Mesenchymal stem cell (in vitro differentiated cells and primary cell): ENCODE measurements at regions not wholly inside any gene's neighbourhood (a gene's known extent, or its start where the extent isn't known, plus 50 kb on each side); places are given as distances from the start of the nearest gene placed in this dataset.

Experiments
- DNase-seq: peaks from one replicate; pipeline ENCODE4 v3.0.0-alpha.2; 2013
- H2AFZ ChIP-seq: one replicate; pipeline ENCODE4 v1.6.1; 2013; ENCODE audit warnings: low read depth, mild to moderate bottlenecking, control low read depth, inconsistent platforms, low read length, moderate library complexity
- H2AK5ac ChIP-seq: 2 replicates; pipeline ENCODE4 v1.6.1; 2013; ENCODE audit warnings: low read length, moderate library complexity, mild to moderate bottlenecking, inconsistent platforms; ENCODE audit not compliant: severe bottlenecking
- H2BK120ac ChIP-seq: one replicate; pipeline ENCODE4 v1.6.1; 2013; ENCODE audit warnings: low read depth, mild to moderate bottlenecking, inconsistent platforms, low read length, moderate library complexity
- H2BK12ac ChIP-seq, 2 experiments: one replicate each; pipeline ENCODE4 v1.6.1; 2013; ENCODE audit warnings: inconsistent platforms in 2 of 2, low read length in 2 of 2, mild to moderate bottlenecking in 2 of 2, moderate library complexity in 2 of 2, control low read depth in 1 of 2
- H2BK15ac ChIP-seq: one replicate; pipeline ENCODE4 v1.6.1; 2013; ENCODE audit warnings: mild to moderate bottlenecking, low read depth, inconsistent platforms; ENCODE audit not compliant: poor library complexity, severe bottlenecking
- H2BK5ac ChIP-seq: 2 replicates; pipeline ENCODE4 v1.6.1; 2013; ENCODE audit warnings: low read depth, mild to moderate bottlenecking, low read length, control low read depth, inconsistent platforms; ENCODE audit not compliant: poor library complexity, severe bottlenecking
- H3K14ac ChIP-seq, 2 experiments: one replicate each; pipeline ENCODE4 v1.6.1; 2013; ENCODE audit warnings: inconsistent platforms in 2 of 2, low read length in 2 of 2, control low read depth in 1 of 2, mild to moderate bottlenecking in 1 of 2, moderate library complexity in 1 of 2
- H3K18ac ChIP-seq, 2 experiments: one replicate each; pipeline ENCODE4 v1.6.1; 2013; ENCODE audit warnings: inconsistent platforms in 2 of 2, low read length in 2 of 2, control low read depth in 1 of 2, low read depth in 1 of 2, mild to moderate bottlenecking in 1 of 2
- H3K23ac ChIP-seq, 2 experiments: one replicate each; pipeline ENCODE4 v1.6.1; 2013; ENCODE audit warnings: inconsistent platforms in 2 of 2, low read length in 2 of 2, mild to moderate bottlenecking in 2 of 2, moderate library complexity in 2 of 2, control low read depth in 1 of 2
- H3K27ac ChIP-seq: 2 replicates; pipeline ENCODE4 v1.5.1; 2013; ENCODE audit warnings: mild to moderate bottlenecking, moderate library complexity, low read length, control low read depth, inconsistent platforms; ENCODE audit not compliant: poor library complexity, severe bottlenecking
- H3K27me3 ChIP-seq, 2 experiments: 2 replicates each; pipeline versions ENCODE4 v1.6.1 to v1.7.0; 2013; ENCODE audit warnings: low read length in 2 of 2, mild to moderate bottlenecking in 2 of 2, moderate library complexity in 2 of 2, control low read depth in 1 of 2, inconsistent platforms in 1 of 2; ENCODE audit not compliant: control insufficient read depth in 1 of 2, insufficient read depth in 1 of 2
- H3K36me3 ChIP-seq, 2 experiments: 2 replicates each; pipeline versions ENCODE4 v1.6.1 to v1.7.0; 2013; ENCODE audit warnings: low read length in 2 of 2, control low read depth in 1 of 2, inconsistent platforms in 1 of 2, low read depth in 1 of 2, mild to moderate bottlenecking in 1 of 2; ENCODE audit not compliant: insufficient read depth in 2 of 2, control insufficient read depth in 1 of 2
- H3K4ac ChIP-seq, 2 experiments: one replicate each; pipeline ENCODE4 v1.6.1; 2013; ENCODE audit warnings: inconsistent platforms in 2 of 2, low read length in 2 of 2, mild to moderate bottlenecking in 2 of 2, moderate library complexity in 2 of 2, control low read depth in 1 of 2, low read depth in 1 of 2
- H3K4me1 ChIP-seq: 2 replicates; pipeline ENCODE4 v1.6.1; 2013; ENCODE audit warnings: low read depth, low read length, control low read depth; ENCODE audit not compliant: control insufficient read depth, insufficient read depth
- H3K4me2 ChIP-seq: 2 replicates; pipeline ENCODE4 v1.6.1; 2013; ENCODE audit warnings: low read length, mild to moderate bottlenecking, inconsistent platforms; ENCODE audit not compliant: poor library complexity, severe bottlenecking
- H3K4me3 ChIP-seq, 2 experiments: 2 replicates each; pipeline versions ENCODE4 v1.5.1 to v1.7.0; 2013; ENCODE audit warnings: low read length in 2 of 2, mild to moderate bottlenecking in 2 of 2, control low read depth in 1 of 2, low read depth in 1 of 2; ENCODE audit not compliant: insufficient read depth in 1 of 2
- H3K79me1 ChIP-seq: replicated peaks from 2 replicates; pipeline ENCODE4 v1.6.1; 2013; ENCODE audit warnings: mild to moderate bottlenecking, control low read depth, low read length, inconsistent platforms; ENCODE audit not compliant: poor library complexity, severe bottlenecking
- H3K9ac ChIP-seq: 2 replicates; pipeline ENCODE4 v1.7.0; 2013; ENCODE audit warnings: mild to moderate bottlenecking, low read length, moderate library complexity
- H3K9me3 ChIP-seq: 2 replicates; pipeline ENCODE4 v1.7.0; 2013; ENCODE audit warnings: mild to moderate bottlenecking, low read length; ENCODE audit not compliant: control insufficient read depth
- H4K8ac ChIP-seq: one replicate; pipeline ENCODE4 v1.6.1; 2013; ENCODE audit warnings: inconsistent platforms, mild to moderate bottlenecking, low read length, moderate library complexity
- H4K91ac ChIP-seq: one replicate; pipeline ENCODE4 v1.6.1; 2013; ENCODE audit warnings: mild to moderate bottlenecking, low read length, inconsistent platforms
- WGBS: methylation state at CpG from one replicate; pipeline ENCODE4 v1.1.7; 2013; ENCODE audit warnings: mixed read lengths; 5-methylcytosine and 5-hydroxymethylcytosine counted together

DNA sequence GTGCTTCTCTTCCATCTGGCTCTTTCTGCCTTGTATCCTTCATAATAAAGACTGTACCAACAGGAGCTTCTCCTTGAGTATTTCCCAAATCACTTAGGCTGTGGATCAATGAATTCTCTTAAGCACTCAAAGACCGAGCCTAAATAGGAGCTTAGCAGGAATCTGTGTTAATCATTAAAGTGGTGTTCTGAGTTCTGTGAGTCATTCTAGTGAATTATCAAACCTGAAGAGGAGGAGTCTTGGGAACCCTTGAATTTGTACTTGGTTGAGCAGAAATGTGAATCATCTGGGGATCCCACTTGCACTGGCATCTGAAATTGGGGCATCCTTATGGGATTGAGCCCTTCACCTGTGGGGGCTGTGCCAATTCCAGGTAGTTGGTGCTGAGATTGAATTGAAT, 946.2 kb downstream of the BCL11B start:
- Histone ChIP-seq H4K91ac (no peak overlapping the region), H3K79me1 (no peaks in the 10 kb centered on the region), H3K4ac (no peak overlapping the region), H2BK5ac (no peak overlapping the region), H3K27me3 (no peaks in the 10 kb centered on the region), H3K4me3 (no peak overlapping the region), H4K8ac (no peak overlapping the region), H3K4me1 (peaks cover 11% of the 10 kb centered on the region), H3K9ac (no peak overlapping the region), H2BK12ac (no peak overlapping the region), H3K36me3 (no peaks in the 10 kb centered on the region), H3K9me3 (peaks cover 49% of the 10 kb centered on the region), H2AK5ac (no peak overlapping the region), H3K18ac (no peak overlapping the region), H2BK15ac (no peak overlapping the region), H2BK120ac (no peak overlapping the region), H3K23ac (no peak overlapping the region), H3K4me2 (no peak overlapping the region), H3K14ac (no peak overlapping the region), H3K27ac (peak overlapping the region; percentile 77), H2AFZ (no peak overlapping the region)
- 88% methylated on average over 1 of the region's 1 CpG for WGBS
- DNase-seq: no peak

DNA sequence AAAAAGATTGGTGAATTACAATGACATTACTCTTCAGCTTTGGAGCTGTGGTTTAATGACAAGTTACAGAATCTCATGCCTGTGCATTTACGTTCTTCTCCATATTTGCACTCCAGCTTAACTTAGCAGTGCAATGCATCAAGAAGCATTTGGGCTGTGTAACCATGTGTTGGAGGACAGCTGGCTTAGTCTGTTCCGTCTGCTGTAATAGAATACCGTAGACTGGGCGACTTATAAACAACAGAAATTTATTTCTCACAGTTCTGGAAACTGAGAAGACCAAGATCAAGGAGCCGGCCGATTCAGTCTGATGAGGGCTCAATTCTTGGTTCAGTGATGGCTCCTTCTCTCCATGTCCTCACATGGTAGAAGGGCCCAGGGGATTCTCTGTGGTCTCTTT, 943.5 kb downstream of the BCL11B start:
- DNase-seq: no peak
- H3K9ac ChIP-seq: no peak overlapping the region
- H3K27me3 ChIP-seq: no peaks in the 10 kb centered on the region
- H3K4me3 ChIP-seq: no peak overlapping the region
- H4K8ac ChIP-seq: no peak overlapping the region
- H3K18ac ChIP-seq: no peak overlapping the region
- no peak overlapping the region for H2BK12ac ChIP-seq
- H3K23ac ChIP-seq: no peak overlapping the region
- no peak overlapping the region for H3K4ac ChIP-seq
- H2AK5ac ChIP-seq: no peak overlapping the region
- no peak overlapping the region for H2BK15ac ChIP-seq
- no peaks in the 10 kb centered on the region for H3K36me3 ChIP-seq
- H3K4me1 ChIP-seq: peaks cover 11% of the 10 kb centered on the region
- H3K4me2 ChIP-seq: no peak overlapping the region
- no peaks in the 10 kb centered on the region for H3K79me1 ChIP-seq
- no peak overlapping the region for H3K14ac ChIP-seq
- H2BK120ac ChIP-seq: no peak overlapping the region
- no peak overlapping the region for H2AFZ ChIP-seq
- 87% methylated on average over 6 of the region's 6 CpGs for WGBS
- H3K9me3 ChIP-seq: peaks cover 65% of the 10 kb centered on the region
- H2BK5ac ChIP-seq: no peak overlapping the region
- no peak overlapping the region for H3K27ac ChIP-seq
- H4K91ac ChIP-seq: no peak overlapping the region

DNA sequence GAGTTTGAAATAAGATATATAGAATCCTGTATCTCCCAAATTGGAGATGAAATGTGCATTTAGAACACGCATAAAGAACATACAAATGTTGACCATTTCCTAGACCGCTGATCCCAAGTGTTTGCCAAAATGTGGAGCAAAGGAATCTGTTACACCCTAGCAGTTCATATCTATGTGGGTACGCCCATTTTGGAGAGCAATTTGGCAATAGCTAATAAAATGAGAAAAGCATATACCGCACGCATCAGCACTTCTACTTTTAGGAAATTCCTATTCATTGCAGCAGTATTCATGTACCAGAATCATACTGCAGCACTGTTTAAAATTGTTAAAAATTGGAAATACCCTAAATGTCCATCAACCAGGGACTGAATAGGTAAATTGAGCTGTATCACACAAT, 937.8 kb downstream of the BCL11B start:
- WGBS: 59% methylated on average over 3 of the region's 5 CpGs
- H3K14ac ChIP-seq: no peak overlapping the region
- H2BK5ac ChIP-seq: no peak overlapping the region
- H2BK120ac ChIP-seq: no peak overlapping the region
- H3K23ac ChIP-seq: no peak overlapping the region
- no peak overlapping the region for H2AFZ ChIP-seq
- no peak overlapping the region for H4K8ac ChIP-seq
- H3K27me3 ChIP-seq: no peaks in the 10 kb centered on the region
- H3K36me3 ChIP-seq: no peaks in the 10 kb centered on the region
- H3K18ac ChIP-seq: no peak overlapping the region
- no peak overlapping the region for H3K9ac ChIP-seq
- no peak overlapping the region for H3K4me3 ChIP-seq
- H4K91ac ChIP-seq: no peak overlapping the region
- DNase-seq: no peak
- H3K4me2 ChIP-seq: no peak overlapping the region
- no peak overlapping the region for H2BK12ac ChIP-seq
- H3K4me1 ChIP-seq: no peaks in the 10 kb centered on the region
- H3K4ac ChIP-seq: no peak overlapping the region
- H3K9me3 ChIP-seq: peaks cover 49% of the 10 kb centered on the region
- H3K79me1 ChIP-seq: no peaks in the 10 kb centered on the region
- no peak overlapping the region for H3K27ac ChIP-seq
- H2AK5ac ChIP-seq: no peak overlapping the region
- no peak overlapping the region for H2BK15ac ChIP-seq

DNA sequence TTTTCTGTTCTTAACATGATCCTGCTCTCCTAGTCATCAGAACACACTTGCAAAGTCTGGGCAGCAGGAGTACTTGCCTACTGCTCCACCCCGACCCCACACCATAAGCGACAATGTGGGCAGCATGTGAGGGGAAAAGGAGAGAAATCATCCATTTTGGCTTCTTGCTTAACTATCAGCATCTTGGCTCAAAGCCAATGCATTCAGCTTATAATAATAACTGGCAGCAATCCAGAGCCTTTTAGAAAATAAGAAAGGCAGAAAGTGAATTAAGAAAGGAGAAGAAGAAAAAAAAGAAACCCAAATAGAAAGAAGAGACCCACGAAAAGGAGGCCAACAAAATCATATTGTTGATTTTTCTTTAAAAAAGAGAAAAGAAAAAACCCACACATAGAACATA, 930.8 kb downstream of the BCL11B start:
- Histone ChIP-seq H3K9me3 (peaks cover 5% of the 10 kb centered on the region), H3K4me1 (peaks cover 9% of the 10 kb centered on the region), H4K8ac (no peak overlapping the region), H3K79me1 (no peaks in the 10 kb centered on the region), H3K9ac (no peak overlapping the region), H2BK15ac (no peak overlapping the region), H3K27me3 (no peaks in the 10 kb centered on the region), H2BK12ac (no peak overlapping the region), H3K4me3 (no peak overlapping the region), H2BK120ac (no peak overlapping the region), H3K18ac (no peak overlapping the region), H3K27ac (no peak overlapping the region), H3K4ac (no peak overlapping the region), H3K36me3 (no peaks in the 10 kb centered on the region), H3K4me2 (no peak overlapping the region), H2AFZ (no peak overlapping the region), H2AK5ac (no peak overlapping the region), H3K14ac (no peak overlapping the region), H3K23ac (no peak overlapping the region), H4K91ac (no peak overlapping the region), H2BK5ac (no peak overlapping the region)
- 100% methylated on average over 2 of the region's 3 CpGs for WGBS
- no peak for DNase-seq
